ENCODE measurements at regions not wholly inside any gene's neighbourhood (a gene's known extent, or its start where the extent isn't known, plus 50 kb on each side); places are given as distances from the start of the nearest gene placed in this dataset.

DNA sequence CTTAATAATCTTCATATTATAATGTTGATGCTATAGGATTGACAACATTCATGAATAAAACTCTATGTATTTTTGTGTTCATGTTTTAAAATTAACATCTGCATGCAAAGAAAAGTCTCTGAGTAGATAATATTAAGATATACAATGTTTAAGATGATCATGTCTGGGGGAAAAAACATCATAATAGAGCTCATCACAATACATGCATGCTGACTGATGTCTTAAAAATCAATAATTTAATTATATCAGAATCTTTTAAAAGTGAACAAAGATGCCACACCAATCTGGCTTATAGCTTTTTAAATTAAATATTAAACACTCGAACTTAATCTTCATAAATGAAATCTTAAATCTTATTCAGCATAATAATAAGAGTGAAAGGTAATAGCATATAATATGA is 933.9 kb upstream of the MIR17HG start:
- TF ChIP-seq EZH2 (IDR thresholded peaks at IDR 0.05; ENCODE audit: borderline replicate concordance) (no peak), EZH2phosphoT487 (IDR thresholded peaks at IDR 0.05; ENCODE audit: low read depth, severe bottlenecking, unreplicated experiment) (no peak)
- TF ChIP-seq, protein P1, sequence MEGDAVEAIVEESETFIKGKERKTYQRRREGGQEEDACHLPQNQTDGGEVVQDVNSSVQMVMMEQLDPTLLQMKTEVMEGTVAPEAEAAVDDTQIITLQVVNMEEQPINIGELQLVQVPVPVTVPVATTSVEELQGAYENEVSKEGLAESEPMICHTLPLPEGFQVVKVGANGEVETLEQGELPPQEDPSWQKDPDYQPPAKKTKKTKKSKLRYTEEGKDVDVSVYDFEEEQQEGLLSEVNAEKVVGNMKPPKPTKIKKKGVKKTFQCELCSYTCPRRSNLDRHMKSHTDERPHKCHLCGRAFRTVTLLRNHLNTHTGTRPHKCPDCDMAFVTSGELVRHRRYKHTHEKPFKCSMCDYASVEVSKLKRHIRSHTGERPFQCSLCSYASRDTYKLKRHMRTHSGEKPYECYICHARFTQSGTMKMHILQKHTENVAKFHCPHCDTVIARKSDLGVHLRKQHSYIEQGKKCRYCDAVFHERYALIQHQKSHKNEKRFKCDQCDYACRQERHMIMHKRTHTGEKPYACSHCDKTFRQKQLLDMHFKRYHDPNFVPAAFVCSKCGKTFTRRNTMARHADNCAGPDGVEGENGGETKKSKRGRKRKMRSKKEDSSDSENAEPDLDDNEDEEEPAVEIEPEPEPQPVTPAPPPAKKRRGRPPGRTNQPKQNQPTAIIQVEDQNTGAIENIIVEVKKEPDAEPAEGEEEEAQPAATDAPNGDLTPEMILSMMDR (IDR thresholded peaks at IDR 0.05; ENCODE audit: poor library complexity) = no peak
